ENCODE measurements at regions not wholly inside any gene's neighbourhood (a gene's known extent, or its start where the extent isn't known, plus 50 kb on each side); places are given as distances from the start of the nearest gene placed in this dataset.

- Histone ChIP-seq H3K9me3 (ENCODE audit: control insufficient read depth, low read depth, low read length) (no peaks in the 10 kb centered on the region), H3K79me1 (ENCODE audit: insufficient read depth, low read depth, low read length, poor library complexity, severe bottlenecking) (no peaks in the 10 kb centered on the region), H2BK12ac (ENCODE audit: insufficient read length, low read depth, low read length) (no peak overlapping the region), H3K56ac (ENCODE audit: insufficient read length, low read depth, low read length) (no peak overlapping the region), H4K5ac (ENCODE audit: insufficient read length, low read depth, low read length) (no peak overlapping the region), H2BK20ac (ENCODE audit: low read depth, low read length, poor library complexity, severe bottlenecking) (no peak overlapping the region), H3K18ac (ENCODE audit: insufficient read length, low read depth, low read length) (no peak overlapping the region), H3K14ac (ENCODE audit: insufficient read depth, low read length) (no peak overlapping the region), H3K23me2 (ENCODE audit: insufficient read length, low read depth, low read length, poor library complexity, severe bottlenecking) (no peaks in the 10 kb centered on the region), H3K4me1 (ENCODE audit: insufficient read depth, low read length) (no peaks in the 10 kb centered on the region), H2BK15ac (ENCODE audit: low read depth, low read length) (no peak overlapping the region), H2BK5ac (ENCODE audit: insufficient read length, low read length) (no peak overlapping the region), H2AK5ac (ENCODE audit: insufficient read length, low read length) (no peak overlapping the region), H3K27me3 (ENCODE audit: insufficient read depth, low read length) (no peaks in the 10 kb centered on the region), H3K27ac (ENCODE audit: insufficient read length, low read depth, low read length) (no peak overlapping the region), H3T11ph (ENCODE audit: low read length) (no peak overlapping the region), H3K79me2 (ENCODE audit: insufficient read depth, low read length) (no peaks in the 10 kb centered on the region), H3K4me2 (ENCODE audit: insufficient read depth, insufficient read length, low read length) (no peak overlapping the region), H3K9ac (ENCODE audit: extremely low read depth, insufficient read length, low read length) (no peak overlapping the region), H4K20me1 (ENCODE audit: control insufficient read depth, insufficient read depth, insufficient read length) (no peaks in the 10 kb centered on the region), H4K91ac (ENCODE audit: insufficient read length, low read depth, low read length) (no peak overlapping the region), H2BK120ac (ENCODE audit: low read depth, low read length, poor library complexity, severe bottlenecking) (no peak overlapping the region), H4K8ac (replicated peaks; ENCODE audit: insufficient read length, low read depth, low read length) (no peak overlapping the region), H3K23ac (ENCODE audit: insufficient read length, low read depth, low read length) (no peak overlapping the region), H3K4ac (ENCODE audit: low read depth, low read length) (no peak overlapping the region), H2AFZ (ENCODE audit: low read length) (no peak overlapping the region)
- H3K36me3 Mint-ChIP-seq (ENCODE audit: insufficient read depth in 1 of 3, low read depth in 3 of 3) = peaks cover 4 to 13% (median 4%) of the 10 kb centered on the region in 3 experiments; a peak in 6 of 7 replicates
- no peak overlapping the region for H3K27ac Mint-ChIP-seq
- TF ChIP-seq, protein P1, sequence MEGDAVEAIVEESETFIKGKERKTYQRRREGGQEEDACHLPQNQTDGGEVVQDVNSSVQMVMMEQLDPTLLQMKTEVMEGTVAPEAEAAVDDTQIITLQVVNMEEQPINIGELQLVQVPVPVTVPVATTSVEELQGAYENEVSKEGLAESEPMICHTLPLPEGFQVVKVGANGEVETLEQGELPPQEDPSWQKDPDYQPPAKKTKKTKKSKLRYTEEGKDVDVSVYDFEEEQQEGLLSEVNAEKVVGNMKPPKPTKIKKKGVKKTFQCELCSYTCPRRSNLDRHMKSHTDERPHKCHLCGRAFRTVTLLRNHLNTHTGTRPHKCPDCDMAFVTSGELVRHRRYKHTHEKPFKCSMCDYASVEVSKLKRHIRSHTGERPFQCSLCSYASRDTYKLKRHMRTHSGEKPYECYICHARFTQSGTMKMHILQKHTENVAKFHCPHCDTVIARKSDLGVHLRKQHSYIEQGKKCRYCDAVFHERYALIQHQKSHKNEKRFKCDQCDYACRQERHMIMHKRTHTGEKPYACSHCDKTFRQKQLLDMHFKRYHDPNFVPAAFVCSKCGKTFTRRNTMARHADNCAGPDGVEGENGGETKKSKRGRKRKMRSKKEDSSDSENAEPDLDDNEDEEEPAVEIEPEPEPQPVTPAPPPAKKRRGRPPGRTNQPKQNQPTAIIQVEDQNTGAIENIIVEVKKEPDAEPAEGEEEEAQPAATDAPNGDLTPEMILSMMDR (conservative IDR thresholded peaks at IDR 0.05) = no peak
- no peaks in the 10 kb centered on the region for H3K4me1 Mint-ChIP-seq
- no CpG with 5 or more reads among the region's 1 CpG for whole genome bisulfite sequencing (ENCODE audit: extremely low coverage, insufficient read length, low lambda C conversion rate)
- no peaks in the 10 kb centered on the region for H3K27me3 Mint-ChIP-seq (ENCODE audit: low read depth)
- peaks cover 13 to 19% of the 10 kb centered on the region in 2 experiments for H3K9me3 Mint-ChIP-seq
- no peak for DNase-seq
- H3K4me3 Mint-ChIP-seq = no peak overlapping the region
These were observed 94.0 kb downstream of the IFI44 start for GRCh38 chr1:78743626-78744025.

All from H9 (cell line).